SK-N-SH treated with all-trans-retinoic acid at 6 μM for 48 hours (cell line): ENCODE measurements at regions not wholly inside any gene's neighbourhood (a gene's known extent, or its start where the extent isn't known, plus 50 kb on each side); places are given as distances from the start of the nearest gene placed in this dataset.

ENCODE experiments used
- ATAC-seq: fragments of 200-7000 bp; cut with Tn5 transposase; 3 replicates; pipeline ENCODE4 v1.9.1; 2020; ENCODE audit warnings: mild to moderate bottlenecking, moderate library complexity
- ARNTL ChIP-seq: fragments of 450-650 bp; formaldehyde crosslinking; IDR thresholded peaks from 2 replicates; pipeline ENCODE4 v1.5.0; 2020; ENCODE audit warnings: low read depth, mild to moderate bottlenecking, moderate library complexity, borderline replicate concordance
- BACH2 ChIP-seq: fragments of 250-450 bp; sonication (Bioruptor Pico); IDR thresholded peaks from 2 replicates; pipeline ENCODE4 v1.9.0; 2021; ENCODE audit warnings: mild to moderate bottlenecking, borderline replicate concordance
- CREB5 ChIP-seq: fragments of 250-450 bp; sonication (Bioruptor Pico); IDR thresholded peaks from 2 replicates; pipeline ENCODE4 v1.5.1; 2020; ENCODE audit warnings: low read depth, mild to moderate bottlenecking, moderate library complexity
- CSRNP3 ChIP-seq: fragments of 250-450 bp; sonication (Bioruptor Pico); IDR thresholded peaks from 2 replicates; pipeline ENCODE4 v1.5.1; 2021; ENCODE audit warnings: mild to moderate bottlenecking, moderate library complexity
- ESRRG ChIP-seq: fragments of 250-450 bp; sonication (Bioruptor Pico); IDR thresholded peaks from 2 replicates; pipeline ENCODE4 v1.6.1; 2021; ENCODE audit warnings: mild to moderate bottlenecking
- ISL1 ChIP-seq: fragments of 250-450 bp; sonication (Bioruptor Pico); IDR thresholded peaks from 2 replicates; pipeline ENCODE4 v2.1.2; 2022; ENCODE audit warnings: mild to moderate bottlenecking, moderate library complexity
- OSR1 ChIP-seq: fragments of 250-450 bp; sonication (Bioruptor Pico); IDR thresholded peaks from 2 replicates; pipeline ENCODE4 v1.8.0; 2022; ENCODE audit warnings: moderate library complexity, mild to moderate bottlenecking, inconsistent platforms
- PPARA ChIP-seq: fragments of 250-450 bp; sonication (Bioruptor Pico); IDR thresholded peaks from 2 replicates; pipeline ENCODE4 v1.5.0; 2020; ENCODE audit warnings: mild to moderate bottlenecking, borderline replicate concordance
- RARB ChIP-seq: fragments of 250-450 bp; sonication (Bioruptor Pico); IDR thresholded peaks from 2 replicates; pipeline ENCODE4 v1.8.0; 2021; ENCODE audit warnings: mild to moderate bottlenecking, moderate library complexity
- SNAI2 ChIP-seq: fragments of 250-450 bp; sonication (Bioruptor Pico); IDR thresholded peaks from 2 replicates; pipeline ENCODE4 v1.5.0; 2020; ENCODE audit warnings: mild to moderate bottlenecking, moderate library complexity
- TCF4 ChIP-seq: fragments of 250-450 bp; sonication (Bioruptor Pico); IDR thresholded peaks from 2 replicates; pipeline ENCODE4 v1.8.0; 2021; ENCODE audit warnings: mild to moderate bottlenecking, moderate library complexity, borderline replicate concordance
- TSHZ2 ChIP-seq: fragments of 250-450 bp; sonication (Bioruptor Pico); IDR thresholded peaks from 2 replicates; pipeline ENCODE4 v1.5.0; 2020; ENCODE audit warnings: mild to moderate bottlenecking, moderate library complexity
- ZC3H10 ChIP-seq: fragments of 250-450 bp; sonication (Bioruptor Pico); IDR thresholded peaks from 2 replicates; pipeline ENCODE4 v1.5.1; 2021; ENCODE audit warnings: mild to moderate bottlenecking, moderate library complexity
- ZFP3 ChIP-seq: fragments of 250-450 bp; sonication (Bioruptor Pico); IDR thresholded peaks from 2 replicates; pipeline ENCODE4 v1.5.0; 2020; ENCODE audit warnings: mild to moderate bottlenecking, moderate library complexity
- ZNF565 ChIP-seq: fragments of 450-650 bp; formaldehyde crosslinking; conservative IDR thresholded peaks from 2 replicates; pipeline ENCODE4 v1.5.0; 2020; ENCODE audit warnings: low read depth, mild to moderate bottlenecking, moderate library complexity
- ZNF70 ChIP-seq: fragments of 450-650 bp; formaldehyde crosslinking; IDR thresholded peaks from 2 replicates; pipeline ENCODE4 v1.5.0; 2020; ENCODE audit warnings: mild to moderate bottlenecking, moderate library complexity
- TF ChIP-seq, protein P1 (sequence below): fragments of 250-450 bp; sonication (Bioruptor Pico); IDR thresholded peaks from 2 replicates; pipeline ENCODE4 v1.8.0; 2021; ENCODE audit warnings: low read depth, mild to moderate bottlenecking, moderate library complexity, borderline replicate concordance
- TF ChIP-seq, protein P2 (sequence below): fragments of 250-450 bp; sonication (Bioruptor Pico); IDR thresholded peaks from 2 replicates; pipeline ENCODE4 v1.8.0; 2020; ENCODE audit warnings: mild to moderate bottlenecking, moderate library complexity, borderline replicate concordance

- ATAC-seq, result no peak
- no peak for TF ChIP-seq TSHZ2 (CRISPR knock-in tag)
- TF ChIP-seq, protein P1, sequence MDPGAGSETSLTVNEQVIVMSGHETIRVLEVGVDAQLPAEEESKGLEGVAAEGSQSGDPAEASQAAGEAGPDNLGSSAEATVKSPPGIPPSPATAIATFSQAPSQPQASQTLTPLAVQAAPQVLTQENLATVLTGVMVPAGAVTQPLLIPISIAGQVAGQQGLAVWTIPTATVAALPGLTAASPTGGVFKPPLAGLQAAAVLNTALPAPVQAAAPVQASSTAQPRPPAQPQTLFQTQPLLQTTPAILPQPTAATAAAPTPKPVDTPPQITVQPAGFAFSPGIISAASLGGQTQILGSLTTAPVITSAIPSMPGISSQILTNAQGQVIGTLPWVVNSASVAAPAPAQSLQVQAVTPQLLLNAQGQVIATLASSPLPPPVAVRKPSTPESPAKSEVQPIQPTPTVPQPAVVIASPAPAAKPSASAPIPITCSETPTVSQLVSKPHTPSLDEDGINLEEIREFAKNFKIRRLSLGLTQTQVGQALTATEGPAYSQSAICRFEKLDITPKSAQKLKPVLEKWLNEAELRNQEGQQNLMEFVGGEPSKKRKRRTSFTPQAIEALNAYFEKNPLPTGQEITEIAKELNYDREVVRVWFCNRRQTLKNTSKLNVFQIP (CRISPR knock-in tag), result no peak
- TF ChIP-seq, protein P2, sequence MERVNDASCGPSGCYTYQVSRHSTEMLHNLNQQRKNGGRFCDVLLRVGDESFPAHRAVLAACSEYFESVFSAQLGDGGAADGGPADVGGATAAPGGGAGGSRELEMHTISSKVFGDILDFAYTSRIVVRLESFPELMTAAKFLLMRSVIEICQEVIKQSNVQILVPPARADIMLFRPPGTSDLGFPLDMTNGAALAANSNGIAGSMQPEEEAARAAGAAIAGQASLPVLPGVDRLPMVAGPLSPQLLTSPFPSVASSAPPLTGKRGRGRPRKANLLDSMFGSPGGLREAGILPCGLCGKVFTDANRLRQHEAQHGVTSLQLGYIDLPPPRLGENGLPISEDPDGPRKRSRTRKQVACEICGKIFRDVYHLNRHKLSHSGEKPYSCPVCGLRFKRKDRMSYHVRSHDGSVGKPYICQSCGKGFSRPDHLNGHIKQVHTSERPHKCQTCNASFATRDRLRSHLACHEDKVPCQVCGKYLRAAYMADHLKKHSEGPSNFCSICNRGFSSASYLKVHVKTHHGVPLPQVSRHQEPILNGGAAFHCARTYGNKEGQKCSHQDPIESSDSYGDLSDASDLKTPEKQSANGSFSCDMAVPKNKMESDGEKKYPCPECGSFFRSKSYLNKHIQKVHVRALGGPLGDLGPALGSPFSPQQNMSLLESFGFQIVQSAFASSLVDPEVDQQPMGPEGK (CRISPR knock-in tag), result no peak
- TF ChIP-seq PPARA (CRISPR knock-in tag), result no peak
- no peak for TF ChIP-seq TCF4
- no peak for TF ChIP-seq ZFP3
- TF ChIP-seq ZNF70 (CRISPR knock-in tag), result no peak
- TF ChIP-seq CREB5 (CRISPR knock-in tag), result no peak
- no peak for TF ChIP-seq ARNTL (CRISPR knock-in tag)
- no peak for TF ChIP-seq SNAI2 (CRISPR knock-in tag)
- TF ChIP-seq OSR1 (CRISPR knock-in tag), result no peak
- no peak for TF ChIP-seq ZC3H10 (CRISPR knock-in tag)
- no peak for TF ChIP-seq ESRRG (CRISPR knock-in tag)
- TF ChIP-seq RARB (CRISPR knock-in tag), result no peak
- no peak for TF ChIP-seq ZNF565 (CRISPR knock-in tag)
Observed at GRCh38 chr9:108645520-108645919, 210.3 kb downstream of the ACTL7B start.

- TF ChIP-seq CREB5 (CRISPR knock-in tag) (no peak), ZNF70 (CRISPR knock-in tag) (no peak), ISL1 (CRISPR knock-in tag) (no peak), ESRRG (CRISPR knock-in tag) (no peak), ARNTL (CRISPR knock-in tag) (no peak), CSRNP3 (CRISPR knock-in tag) (no peak), ZNF565 (CRISPR knock-in tag) (no peak), ZC3H10 (CRISPR knock-in tag) (no peak), BACH2 (no peak)
- TF ChIP-seq, protein P2 (CRISPR knock-in tag), result no peak
- TF ChIP-seq, protein P1 (CRISPR knock-in tag), result no peak
- ATAC-seq, result no peak
Observed at GRCh38 chr9:108643731-108644510, 211.9 kb downstream of the ACTL7B start.
